Stimulated activated CD8-positive, alpha-beta memory T cell treated with anti-CD3 and anti-CD28 coated beads, Interleukin-15, amount 100 ng/mL, for 4 hours (primary cell): ENCODE measurements at regions not wholly inside any gene's neighbourhood (a gene's known extent, or its start where the extent isn't known, plus 50 kb on each side); places are given as distances from the start of the nearest gene placed in this dataset.

ENCODE experiments used
- DNase-seq, 2 donors: peaks; one replicate each; pipeline ENCODE4 v3.0.0-alpha.2; 2020; ENCODE audit warnings: low read depth in 2 of 2

DNA sequence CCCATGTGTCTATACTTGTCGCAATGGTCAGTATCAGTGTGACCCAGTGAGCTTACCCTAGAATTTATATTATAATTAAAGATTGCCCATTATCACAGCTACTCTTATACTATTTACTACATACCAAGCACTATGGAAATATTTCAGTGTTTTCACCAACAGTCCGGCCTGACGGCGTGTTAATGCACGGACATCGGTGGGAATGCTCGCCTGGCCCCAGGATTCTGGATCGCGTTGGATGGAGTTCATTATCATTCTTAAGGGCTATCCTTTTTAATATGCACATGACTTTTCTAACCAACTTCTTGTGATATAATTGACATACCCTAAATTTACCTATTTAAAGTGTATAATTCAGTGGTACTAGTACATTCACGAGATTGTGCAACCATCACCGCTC, 51.8 kb upstream of the AFDN start:
- no peak for DNase-seq

DNA sequence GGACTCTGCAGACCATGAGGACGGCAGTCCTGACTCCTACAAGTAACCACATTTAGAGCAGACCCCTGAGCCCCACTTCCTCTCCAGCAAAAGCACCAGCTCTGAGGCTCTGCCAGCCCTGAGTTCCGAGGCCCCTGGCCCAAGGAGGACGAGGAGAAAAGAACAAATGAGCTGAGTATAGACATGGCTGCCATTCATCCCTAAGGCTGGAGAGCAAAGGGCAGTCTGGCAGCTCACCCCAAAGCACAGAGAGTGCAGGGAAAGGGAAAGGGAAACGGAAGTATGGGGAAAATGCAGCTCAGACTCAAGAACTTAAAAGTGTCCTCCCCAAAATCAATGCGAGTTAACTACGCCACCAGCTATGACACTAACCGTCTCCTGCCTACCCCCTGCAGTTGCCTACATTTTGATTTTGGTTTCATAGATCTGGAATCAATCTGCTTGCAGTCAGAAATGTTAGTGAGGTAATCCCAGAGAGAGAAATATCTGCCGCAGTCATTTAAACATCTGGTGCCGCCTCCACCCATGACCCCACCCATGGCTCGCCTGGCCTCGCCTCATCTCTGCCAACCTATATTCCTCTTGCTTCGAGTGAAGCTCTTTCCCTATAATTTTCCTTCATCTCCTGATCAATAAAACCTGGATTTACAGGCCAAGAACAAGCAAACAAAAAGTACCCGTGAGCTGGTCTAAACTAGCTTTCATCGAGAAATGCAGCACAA, 49.6 kb upstream of the AFDN start:
- no peak for DNase-seq
